Stimulated activated memory B cell treated with anti-CD40 and anti-IgM and Interleukin-4, amounts not matched to agents 10 μg/mL and 1 μg/mL and 100 μg/mL, for 72 hours (primary cell): ENCODE measurements at regions not wholly inside any gene's neighbourhood (a gene's known extent, or its start where the extent isn't known, plus 50 kb on each side); places are given as distances from the start of the nearest gene placed in this dataset.
A peak's percentile ranks its signal among the peaks of the same experiment; 100 is the strongest.

Experiments
- ATAC-seq: fragments of 150-1000 bp; cut with Tn5 transposase; 2 replicates; pipeline ENCODE4 v1.10.0; 2021
- H3K27ac Mint-ChIP-seq: one replicate; pipeline ENCODE4 v1.8.0; 2022; ENCODE audit warnings: mild to moderate bottlenecking, mixed read lengths
- H3K27me3 Mint-ChIP-seq: one replicate; pipeline ENCODE4 v1.8.0; 2022; ENCODE audit warnings: mixed read lengths
- H3K36me3 Mint-ChIP-seq: one replicate; pipeline ENCODE4 v1.8.0; 2022; ENCODE audit warnings: mixed read lengths
- H3K4me1 Mint-ChIP-seq: one replicate; pipeline ENCODE4 v1.8.0; 2022; ENCODE audit warnings: mixed read lengths
- H3K4me3 Mint-ChIP-seq: one replicate; pipeline ENCODE4 v1.8.0; 2022; ENCODE audit warnings: mild to moderate bottlenecking, moderate library complexity, mixed read lengths
- H3K9me3 Mint-ChIP-seq: one replicate; pipeline ENCODE4 v1.8.0; 2022; ENCODE audit warnings: mixed read lengths

- ATAC-seq, result no peak
- H3K36me3 Mint-ChIP-seq, result no peaks in the 10 kb centered on the region
- H3K4me3 Mint-ChIP-seq, result no peak overlapping the region
- no peak overlapping the region for H3K27ac Mint-ChIP-seq
- H3K27me3 Mint-ChIP-seq, result no peaks in the 10 kb centered on the region
- H3K9me3 Mint-ChIP-seq, result no peaks in the 10 kb centered on the region
- peaks cover 34% of the 10 kb centered on the region for H3K4me1 Mint-ChIP-seq
Measured at GRCh38 chr3:56890448-56891091, 88.8 kb upstream of the ARHGEF3 start.

- no peak for ATAC-seq
Measured at GRCh38 chr3:56889131-56889530, 87.4 kb upstream of the ARHGEF3 start.

GRCh38 chr3:56887402-56888025, 85.8 kb upstream of the ARHGEF3 start:
- peaks cover 23% of the 10 kb centered on the region for H3K4me1 Mint-ChIP-seq

More at GRCh38 chr3:56889131-56889530, 87.4 kb upstream of the ARHGEF3 start:
- no peaks in the 10 kb centered on the region for H3K9me3 Mint-ChIP-seq
- no peak overlapping the region for H3K4me3 Mint-ChIP-seq
- H3K27ac Mint-ChIP-seq, result no peak overlapping the region
- H3K36me3 Mint-ChIP-seq, result no peaks in the 10 kb centered on the region
- no peaks in the 10 kb centered on the region for H3K27me3 Mint-ChIP-seq
- H3K4me1 Mint-ChIP-seq, result peaks cover 23% of the 10 kb centered on the region

GRCh38 chr3:56886314-56886713, 84.6 kb upstream of the ARHGEF3 start:
- no peak for ATAC-seq
- Mint-ChIP-seq H3K27ac (no peak overlapping the region), H3K9me3 (no peaks in the 10 kb centered on the region), H3K4me1 (peaks cover 23% of the 10 kb centered on the region), H3K36me3 (no peaks in the 10 kb centered on the region), H3K4me3 (no peak overlapping the region), H3K27me3 (no peaks in the 10 kb centered on the region)

More at GRCh38 chr3:56887402-56888025, 85.8 kb upstream of the ARHGEF3 start:
- Mint-ChIP-seq H3K36me3 (no peaks in the 10 kb centered on the region), H3K27me3 (no peaks in the 10 kb centered on the region), H3K4me3 (peak overlapping the region; percentile 23), H3K9me3 (no peaks in the 10 kb centered on the region), H3K27ac (peak overlapping the region; percentile 27)
- ATAC-seq, result peak; percentile 80

GRCh38 chr3:56885879-56886278, 84.1 kb upstream of the ARHGEF3 start:
- no peak for ATAC-seq
- Mint-ChIP-seq H3K4me3 (no peak overlapping the region), H3K4me1 (peaks cover 23% of the 10 kb centered on the region)

GRCh38 chr3:56885453-56885852, 83.7 kb upstream of the ARHGEF3 start:
- no peaks in the 10 kb centered on the region for H3K9me3 Mint-ChIP-seq
- H3K27ac Mint-ChIP-seq, result no peak overlapping the region
- peaks cover 23% of the 10 kb centered on the region for H3K4me1 Mint-ChIP-seq
- H3K27me3 Mint-ChIP-seq, result no peaks in the 10 kb centered on the region
- H3K4me3 Mint-ChIP-seq, result no peak overlapping the region
- H3K36me3 Mint-ChIP-seq, result no peaks in the 10 kb centered on the region
- no peak for ATAC-seq

More at GRCh38 chr3:56885879-56886278, 84.1 kb upstream of the ARHGEF3 start:
- H3K36me3 Mint-ChIP-seq, result no peaks in the 10 kb centered on the region
- no peaks in the 10 kb centered on the region for H3K27me3 Mint-ChIP-seq
- no peaks in the 10 kb centered on the region for H3K9me3 Mint-ChIP-seq
- H3K27ac Mint-ChIP-seq, result no peak overlapping the region

- Mint-ChIP-seq H3K36me3 (peaks cover 6% of the 10 kb centered on the region), H3K27me3 (no peaks in the 10 kb centered on the region), H3K4me1 (peaks cover 23% of the 10 kb centered on the region), H3K9me3 (no peaks in the 10 kb centered on the region), H3K4me3 (no peak overlapping the region), H3K27ac (no peak overlapping the region)
- ATAC-seq, result no peak
Measured at GRCh38 chr3:56884387-56884786, 82.6 kb upstream of the ARHGEF3 start.

- no peak overlapping the region for H3K4me3 Mint-ChIP-seq
- no peak overlapping the region for H3K27ac Mint-ChIP-seq
- no peak for ATAC-seq
- peaks cover 23% of the 10 kb centered on the region for H3K4me1 Mint-ChIP-seq
- no peaks in the 10 kb centered on the region for H3K27me3 Mint-ChIP-seq
- no peaks in the 10 kb centered on the region for H3K9me3 Mint-ChIP-seq
- H3K36me3 Mint-ChIP-seq, result peaks cover 6% of the 10 kb centered on the region
Measured at GRCh38 chr3:56883828-56884227, 82.1 kb upstream of the ARHGEF3 start.

- peaks cover 19% of the 10 kb centered on the region for H3K4me1 Mint-ChIP-seq
- H3K27ac Mint-ChIP-seq, result no peak overlapping the region
- peaks cover 6% of the 10 kb centered on the region for H3K36me3 Mint-ChIP-seq
- no peaks in the 10 kb centered on the region for H3K9me3 Mint-ChIP-seq
- H3K4me3 Mint-ChIP-seq, result no peak overlapping the region
- no peaks in the 10 kb centered on the region for H3K27me3 Mint-ChIP-seq
- no peak for ATAC-seq
Measured at GRCh38 chr3:56882896-56883295, 81.1 kb upstream of the ARHGEF3 start.

- H3K4me3 Mint-ChIP-seq, result no peak overlapping the region
- ATAC-seq, result no peak
- no peaks in the 10 kb centered on the region for H3K27me3 Mint-ChIP-seq
- H3K27ac Mint-ChIP-seq, result no peak overlapping the region
- H3K9me3 Mint-ChIP-seq, result no peaks in the 10 kb centered on the region
- H3K36me3 Mint-ChIP-seq, result peaks cover 6% of the 10 kb centered on the region
- H3K4me1 Mint-ChIP-seq, result peaks cover 9% of the 10 kb centered on the region
Measured at GRCh38 chr3:56881841-56882240, 80.1 kb upstream of the ARHGEF3 start.

- peaks cover 6% of the 10 kb centered on the region for H3K36me3 Mint-ChIP-seq
- H3K27me3 Mint-ChIP-seq, result no peaks in the 10 kb centered on the region
- no peak overlapping the region for H3K27ac Mint-ChIP-seq
- ATAC-seq, result no peak
- H3K4me1 Mint-ChIP-seq, result peaks cover 2% of the 10 kb centered on the region
- no peaks in the 10 kb centered on the region for H3K9me3 Mint-ChIP-seq
- H3K4me3 Mint-ChIP-seq, result no peak overlapping the region
Measured at GRCh38 chr3:56880720-56881575, 79.2 kb upstream of the ARHGEF3 start.

- Mint-ChIP-seq H3K4me1 (peaks cover 6% of the 10 kb centered on the region), H3K4me3 (no peak overlapping the region), H3K9me3 (no peaks in the 10 kb centered on the region), H3K36me3 (peaks cover 6% of the 10 kb centered on the region), H3K27me3 (no peaks in the 10 kb centered on the region), H3K27ac (no peak overlapping the region)
- no peak for ATAC-seq
Measured at GRCh38 chr3:56879436-56880215, 77.9 kb upstream of the ARHGEF3 start.

- no peaks in the 10 kb centered on the region for H3K27me3 Mint-ChIP-seq
- peak; percentile 27 for ATAC-seq
- H3K4me3 Mint-ChIP-seq, result no peak overlapping the region
- no peaks in the 10 kb centered on the region for H3K9me3 Mint-ChIP-seq
- H3K36me3 Mint-ChIP-seq, result peaks cover 6% of the 10 kb centered on the region
- peaks cover 6% of the 10 kb centered on the region for H3K4me1 Mint-ChIP-seq
- H3K27ac Mint-ChIP-seq, result no peak overlapping the region
Measured at GRCh38 chr3:56878074-56878473, 76.3 kb upstream of the ARHGEF3 start.

- Mint-ChIP-seq H3K27me3 (no peaks in the 10 kb centered on the region), H3K27ac (no peak overlapping the region), H3K9me3 (no peaks in the 10 kb centered on the region), H3K36me3 (peaks cover 6% of the 10 kb centered on the region), H3K4me3 (no peak overlapping the region), H3K4me1 (peaks cover 6% of the 10 kb centered on the region)
- no peak for ATAC-seq
Measured at GRCh38 chr3:56876916-56877315, 75.2 kb upstream of the ARHGEF3 start.

- H3K4me3 Mint-ChIP-seq, result no peak overlapping the region
Measured at GRCh38 chr3:56874269-56874668, 72.5 kb upstream of the ARHGEF3 start.

More at GRCh38 chr3:56874269-56874668, 72.5 kb upstream of the ARHGEF3 start:
- no peaks in the 10 kb centered on the region for H3K27me3 Mint-ChIP-seq
- no peaks in the 10 kb centered on the region for H3K9me3 Mint-ChIP-seq
- H3K36me3 Mint-ChIP-seq, result no peaks in the 10 kb centered on the region
- H3K27ac Mint-ChIP-seq, result no peak overlapping the region
- H3K4me1 Mint-ChIP-seq, result peaks cover 16% of the 10 kb centered on the region
- ATAC-seq, result no peak
